GM19467 (cell line): ENCODE measurements at regions not wholly inside any gene's neighbourhood (a gene's known extent, or its start where the extent isn't known, plus 50 kb on each side); places are given as distances from the start of the nearest gene placed in this dataset.

Experiments
- ATAC-seq: cut with Tn5 transposase; IDR thresholded peaks from one replicate; pipeline ENCODE4 v1.9.1; 2021; ENCODE audit warnings: mild to moderate bottlenecking, moderate library complexity; ENCODE audit not compliant: unreplicated experiment

DNA sequence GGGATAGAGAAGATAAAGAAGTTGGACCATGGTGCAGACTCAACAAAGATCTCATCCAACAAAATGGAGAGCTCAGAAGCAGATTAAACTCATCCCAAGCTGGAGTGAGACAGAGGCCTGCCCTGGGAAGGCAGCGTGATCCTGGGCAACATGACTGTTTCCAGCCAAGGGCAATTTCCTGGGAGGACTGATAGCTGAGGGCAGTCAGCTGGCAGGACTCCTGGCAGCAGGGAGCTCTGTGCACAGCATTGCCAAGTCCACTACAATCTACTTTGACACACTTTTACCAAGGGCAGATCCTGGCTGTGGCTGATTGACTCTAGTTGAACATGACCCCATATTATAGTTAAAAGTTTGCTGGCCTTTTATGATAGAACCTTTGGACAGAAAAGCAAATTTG lies 357.3 kb upstream of the RASGEF1B start:
- ATAC-seq = no peak

DNA sequence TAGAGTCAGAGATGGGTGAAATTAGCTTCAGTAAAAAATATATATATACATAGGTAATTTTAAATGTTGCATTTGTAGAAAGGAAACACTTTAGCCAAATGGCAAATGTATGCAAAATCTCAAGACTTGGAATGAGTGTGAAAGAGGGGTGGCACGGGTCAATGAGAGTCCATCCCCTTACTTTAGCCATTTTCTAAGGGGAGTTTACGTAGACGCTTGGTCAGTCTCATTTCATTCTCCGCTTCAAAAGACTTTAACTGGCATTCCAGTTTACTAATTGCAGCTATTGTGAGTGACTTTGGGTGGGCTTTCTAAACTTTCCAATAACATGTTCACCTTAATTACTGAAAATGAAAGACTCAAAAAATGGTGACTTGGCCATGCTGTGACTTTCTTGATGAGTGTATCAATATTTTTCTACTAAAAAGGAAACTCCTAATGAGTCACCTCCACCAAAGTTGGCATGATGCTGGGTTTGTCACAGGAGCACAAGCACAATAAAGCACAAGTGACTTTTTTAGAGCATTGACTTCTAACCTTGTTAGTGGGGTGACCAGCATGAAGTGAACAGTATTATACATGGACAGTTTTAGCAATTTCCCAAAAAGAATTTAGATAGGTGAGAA lies 356.0 kb upstream of the RASGEF1B start:
- ATAC-seq = no peak

DNA sequence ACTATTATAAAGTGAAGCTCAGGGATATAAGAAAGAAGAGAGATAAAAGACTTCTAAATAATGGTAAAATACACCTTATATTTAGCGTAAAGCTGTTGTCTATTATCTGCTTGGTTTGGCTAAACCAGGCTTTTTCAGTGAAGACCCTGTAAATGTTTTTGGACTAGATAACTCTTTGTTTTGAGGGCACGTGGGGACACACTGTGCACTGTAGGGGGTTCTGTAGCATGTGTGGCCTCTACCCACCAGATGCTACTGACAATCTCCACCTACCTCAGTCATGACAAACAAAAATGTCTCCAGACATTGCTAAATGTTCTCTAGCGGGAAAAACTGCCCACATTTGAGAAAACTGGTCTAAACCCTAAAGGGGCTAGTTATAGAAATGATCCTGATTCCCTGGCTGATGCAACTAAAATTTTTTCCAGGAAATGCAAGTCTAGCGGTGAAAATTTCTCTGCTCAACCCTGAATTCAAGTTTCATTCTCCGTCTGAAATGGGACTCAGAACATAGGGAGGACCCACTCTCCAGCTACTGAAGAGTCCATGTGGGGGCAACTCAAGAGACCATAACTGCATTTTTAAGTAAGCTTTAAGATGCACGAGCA lies 355.2 kb upstream of the RASGEF1B start:
- ATAC-seq = no peak

- ATAC-seq = no peak
Measured at GRCh38 chr4:81826335-81826734, 354.6 kb upstream of the RASGEF1B start.

- no peak for ATAC-seq
Measured at GRCh38 chr4:81818385-81818920, 346.7 kb upstream of the RASGEF1B start.

DNA sequence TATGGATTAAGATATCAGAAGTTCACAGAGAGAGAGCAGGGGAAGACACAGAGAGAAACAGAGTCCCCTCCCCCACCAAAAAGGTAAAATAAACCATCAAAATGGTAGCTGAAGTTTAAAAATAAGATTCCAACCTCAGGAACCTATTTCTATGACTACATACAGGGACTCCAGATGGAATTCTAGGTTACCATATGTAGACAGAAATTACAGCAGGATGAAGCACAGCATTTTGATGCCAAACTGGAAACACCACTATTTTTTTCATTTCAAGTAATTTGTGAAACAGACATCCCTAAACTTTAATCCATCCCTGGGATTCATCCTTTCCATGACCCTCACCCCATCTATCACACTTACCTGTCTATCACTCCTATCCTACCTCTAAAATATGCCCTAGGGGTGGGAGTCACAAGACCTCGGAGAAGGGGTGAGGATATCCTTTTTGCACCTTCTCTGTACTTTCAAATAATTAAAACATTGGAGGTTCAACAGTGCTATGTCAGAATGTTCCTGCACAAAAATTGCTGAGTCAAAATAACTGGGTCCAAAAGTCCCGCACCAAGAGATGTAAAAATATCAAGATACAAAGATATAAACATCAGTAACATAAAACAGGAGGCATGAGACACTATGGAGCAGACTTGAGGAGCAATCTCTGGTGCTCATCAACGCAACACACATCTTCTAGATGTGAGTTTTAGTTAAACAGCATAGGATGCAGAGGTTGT lies 344.5 kb upstream of the RASGEF1B start:
- ATAC-seq = no peak

DNA sequence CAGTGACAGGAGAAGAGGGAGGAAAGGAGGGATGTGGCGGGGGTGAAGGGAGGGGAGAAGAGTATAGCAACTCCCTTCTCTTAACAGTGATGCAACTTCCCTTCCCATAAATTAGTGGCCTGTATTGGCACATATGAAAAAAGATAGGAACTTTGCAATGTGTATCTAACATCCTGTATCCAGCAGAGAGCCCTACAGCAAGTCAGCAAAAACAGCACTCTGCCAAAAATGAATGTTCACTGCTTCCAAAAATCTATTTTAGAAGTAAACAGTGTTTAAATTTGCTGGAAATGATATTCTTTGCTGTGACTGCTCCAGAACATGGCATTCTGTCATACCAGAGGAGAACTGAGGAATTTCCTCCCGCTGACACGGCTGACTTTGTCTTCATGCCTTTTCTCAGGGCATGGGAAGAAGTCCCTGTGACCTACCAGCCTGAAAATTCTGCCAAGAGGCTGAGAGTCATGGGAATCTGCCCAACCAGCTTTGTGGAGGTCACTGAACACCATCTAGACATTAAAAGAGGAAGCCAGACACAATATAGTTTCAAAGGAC lies 343.4 kb upstream of the RASGEF1B start:
- ATAC-seq = no peak

- no peak for ATAC-seq
Measured at GRCh38 chr4:81811562-81812293, 340.0 kb upstream of the RASGEF1B start.

DNA sequence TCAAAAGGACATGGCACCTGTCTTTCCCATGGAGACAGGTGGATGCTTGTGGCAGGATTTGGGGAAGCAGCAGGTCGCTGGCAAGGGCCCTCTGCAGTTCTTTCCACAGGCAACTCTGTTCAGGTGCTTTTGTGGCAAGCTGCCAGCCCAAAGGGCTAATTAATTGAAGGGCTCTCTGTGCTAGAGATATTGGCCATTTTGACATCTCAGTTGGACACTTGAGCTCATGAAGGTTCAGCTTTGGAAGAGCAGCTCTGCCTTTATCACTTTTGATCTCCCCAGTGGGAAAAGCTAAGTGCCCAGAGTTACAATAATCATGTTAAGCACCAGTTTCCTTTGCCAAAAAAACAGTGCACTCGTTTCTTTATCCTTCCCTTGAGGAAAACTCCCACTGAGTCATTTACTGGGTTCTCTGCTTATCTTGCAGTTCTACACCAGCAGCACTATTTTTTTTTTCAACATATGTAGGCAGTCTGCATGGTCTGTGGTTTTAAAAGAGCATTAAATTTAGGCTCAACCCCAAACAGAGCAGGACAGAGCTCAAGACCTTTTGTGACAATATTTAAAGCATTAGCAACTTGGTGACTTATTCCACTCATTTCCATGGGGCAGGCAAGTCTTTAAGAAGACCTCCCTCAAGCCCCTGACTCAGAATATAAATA lies 336.4 kb upstream of the RASGEF1B start:
- no peak for ATAC-seq

DNA sequence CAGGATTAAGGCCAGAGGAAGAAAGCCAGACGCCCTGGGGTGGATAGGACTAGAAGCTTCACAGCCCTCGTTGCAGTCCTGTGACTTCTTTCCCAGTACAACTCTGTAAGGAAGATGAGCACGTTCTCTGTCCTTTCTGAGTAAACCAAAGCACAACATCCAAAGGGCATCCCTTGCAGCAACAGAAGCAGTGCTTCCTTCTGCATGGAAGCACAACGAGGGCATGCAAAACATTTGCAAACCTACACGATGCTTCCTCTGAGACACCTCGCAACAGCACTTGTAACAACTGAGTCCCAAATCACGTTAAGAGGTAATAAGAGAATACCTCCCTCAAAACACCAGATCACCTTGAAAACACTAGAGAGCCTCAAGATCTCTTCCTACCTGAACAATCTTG lies 335.7 kb upstream of the RASGEF1B start:
- no peak for ATAC-seq

- no peak for ATAC-seq
Measured at GRCh38 chr4:81806485-81806884, 334.8 kb upstream of the RASGEF1B start.

GRCh38 chr4:81804849-81805248 lies 333.1 kb upstream of the RASGEF1B start:
- no peak for ATAC-seq

DNA sequence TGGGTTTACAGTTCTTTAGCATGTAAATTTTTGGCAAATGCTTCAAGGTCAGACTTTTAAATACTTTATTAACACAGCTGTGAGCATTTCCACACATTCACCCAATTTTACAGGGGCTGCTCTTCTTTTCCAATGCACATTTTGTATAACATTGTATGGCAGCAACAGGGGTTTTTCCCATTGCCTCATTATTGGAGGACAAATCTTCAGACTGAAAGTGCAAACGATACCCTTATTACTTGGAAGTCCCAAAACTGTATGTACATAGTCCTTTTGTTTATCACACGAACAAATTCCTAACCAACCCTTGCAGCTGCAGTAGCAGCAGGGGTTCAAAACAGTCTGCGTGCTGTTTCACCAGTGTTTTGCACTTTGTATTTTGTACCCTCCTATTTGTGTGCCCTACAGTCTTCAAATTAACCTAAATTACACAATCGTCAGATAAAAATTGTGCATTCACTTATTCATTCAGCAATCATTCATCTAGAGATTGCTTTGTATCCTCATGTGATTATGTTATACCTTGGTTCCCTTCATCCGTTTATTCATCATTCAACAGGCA lies 330.7 kb upstream of the RASGEF1B start:
- no peak for ATAC-seq

- no peak for ATAC-seq
Measured at GRCh38 chr4:81799371-81799770, 327.7 kb upstream of the RASGEF1B start.

GRCh38 chr4:81796790-81797528 lies 325.3 kb upstream of the RASGEF1B start:
- peak; percentile 57 for ATAC-seq

DNA sequence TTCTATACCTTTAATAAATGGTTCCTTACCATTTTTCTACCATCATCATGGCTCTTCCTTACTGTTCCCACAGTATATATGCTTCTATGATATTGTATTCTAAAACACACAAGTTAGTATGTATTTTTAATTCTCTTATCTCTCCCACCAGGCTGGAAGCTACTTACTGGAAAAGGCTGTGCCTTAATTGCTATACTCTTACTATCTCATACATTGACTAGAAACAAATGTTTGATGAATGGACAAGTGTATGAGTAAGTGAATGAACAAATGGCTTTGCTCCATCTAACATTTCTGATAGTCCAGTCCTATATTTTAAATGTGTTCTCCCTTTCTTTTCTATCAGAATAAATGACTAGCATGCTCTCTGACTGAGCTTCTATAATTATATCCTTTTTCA lies 320.8 kb upstream of the RASGEF1B start:
- ATAC-seq = no peak

- no peak for ATAC-seq
Measured at GRCh38 chr4:81790477-81790876, 318.8 kb upstream of the RASGEF1B start.

DNA sequence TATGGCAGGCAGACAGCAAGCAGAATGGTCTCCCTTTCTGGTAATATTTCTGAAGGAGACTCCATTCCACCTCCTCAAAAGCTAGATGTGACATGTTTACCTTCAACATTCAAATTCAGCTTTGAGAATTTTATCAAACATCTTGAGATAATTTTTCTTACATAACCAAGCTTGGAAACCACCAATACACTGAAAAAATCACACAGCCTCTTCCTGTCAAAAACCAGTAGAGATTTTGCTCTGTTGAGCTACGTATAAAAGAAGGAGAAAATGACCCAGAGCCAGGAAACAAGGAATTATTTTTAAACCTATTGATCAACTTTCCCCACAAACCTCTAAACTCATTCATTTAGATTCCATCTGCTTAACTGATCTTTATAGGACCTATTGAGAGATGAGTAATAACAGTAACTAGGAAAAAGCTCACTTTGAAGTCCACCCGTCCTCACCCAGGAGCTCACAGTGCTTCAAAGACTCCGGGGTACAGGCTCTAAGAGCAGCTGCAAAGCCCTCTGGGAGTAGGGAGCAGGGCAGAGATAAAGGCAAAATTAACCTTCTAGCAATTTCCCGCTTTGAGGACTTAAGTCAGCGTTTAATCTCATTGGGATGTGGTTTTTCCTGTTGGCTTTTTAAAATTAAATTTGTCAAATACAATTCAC lies 318.2 kb upstream of the RASGEF1B start:
- ATAC-seq = no peak

GRCh38 chr4:81789158-81789557 lies 317.5 kb upstream of the RASGEF1B start:
- ATAC-seq = no peak
